Osteoblast (primary cell): ENCODE measurements at regions not wholly inside any gene's neighbourhood (a gene's known extent, or its start where the extent isn't known, plus 50 kb on each side); places are given as distances from the start of the nearest gene placed in this dataset.

Experiments
- DNase-seq: peaks from one replicate; pipeline ENCODE4 v3.0.0; 2011; ENCODE audit warnings: low spot score, mixed read lengths; ENCODE audit not compliant: insufficient read length; ENCODE audit errors: missing footprints
- H2AFZ ChIP-seq: 2 replicates; pipeline ENCODE4 v1.6.0; 2011; ENCODE audit warnings: mild to moderate bottlenecking, low read length
- H3K27ac ChIP-seq: 2 replicates; pipeline ENCODE4 v1.5.1; 2011; ENCODE audit warnings: mild to moderate bottlenecking, low read depth, low read length, moderate library complexity
- H3K27me3 ChIP-seq: 2 replicates; pipeline ENCODE4 v1.6.0; 2012; ENCODE audit warnings: mild to moderate bottlenecking, control low read depth, inconsistent platforms, low read length, moderate library complexity; ENCODE audit not compliant: insufficient read depth
- H3K36me3 ChIP-seq: 2 replicates; pipeline ENCODE4 v1.5.1; 2011; ENCODE audit warnings: mild to moderate bottlenecking, low read length, control low read depth, moderate library complexity; ENCODE audit not compliant: insufficient read depth
- H3K4me1 ChIP-seq: 2 replicates; pipeline ENCODE4 v1.5.1; 2011; ENCODE audit warnings: mild to moderate bottlenecking, low read length, control low read depth, moderate library complexity; ENCODE audit not compliant: insufficient read depth
- H3K4me2 ChIP-seq: 2 replicates; pipeline ENCODE4 v1.6.0; 2011; ENCODE audit warnings: mild to moderate bottlenecking, low read length; ENCODE audit not compliant: insufficient read depth
- H3K4me3 ChIP-seq: fragments of 200-600 bp; sonication (generic); 3 replicates; pipeline ENCODE4 v1.5.1; 2012; ENCODE audit warnings: mild to moderate bottlenecking, low read length, inconsistent platforms; ENCODE audit not compliant: insufficient read depth
- H3K79me2 ChIP-seq: 2 replicates; pipeline ENCODE4 v1.6.0; 2012; ENCODE audit warnings: mild to moderate bottlenecking, low read length, control low read depth, inconsistent platforms; ENCODE audit not compliant: insufficient read depth
- H3K9me3 ChIP-seq: 2 replicates; pipeline ENCODE4 v1.5.1; 2011; ENCODE audit warnings: low read depth, low read length, control low read depth
- H4K20me1 ChIP-seq: 2 replicates; pipeline ENCODE4 v1.6.0; 2012; ENCODE audit warnings: mild to moderate bottlenecking, low read length, control low read depth; ENCODE audit not compliant: insufficient read depth
- TF ChIP-seq, protein P1 (sequence below): IDR thresholded peaks from 2 replicates; pipeline ENCODE4 v1.5.1; 2011; ENCODE audit warnings: mild to moderate bottlenecking, low read depth, low read length, moderate library complexity; ENCODE audit errors: extremely low read depth

GRCh38 chr21:15650735-15651134, 79.0 kb upstream of the USP25 start:
- no peaks in the 10 kb centered on the region for H3K4me1 ChIP-seq
- TF ChIP-seq, protein P1, sequence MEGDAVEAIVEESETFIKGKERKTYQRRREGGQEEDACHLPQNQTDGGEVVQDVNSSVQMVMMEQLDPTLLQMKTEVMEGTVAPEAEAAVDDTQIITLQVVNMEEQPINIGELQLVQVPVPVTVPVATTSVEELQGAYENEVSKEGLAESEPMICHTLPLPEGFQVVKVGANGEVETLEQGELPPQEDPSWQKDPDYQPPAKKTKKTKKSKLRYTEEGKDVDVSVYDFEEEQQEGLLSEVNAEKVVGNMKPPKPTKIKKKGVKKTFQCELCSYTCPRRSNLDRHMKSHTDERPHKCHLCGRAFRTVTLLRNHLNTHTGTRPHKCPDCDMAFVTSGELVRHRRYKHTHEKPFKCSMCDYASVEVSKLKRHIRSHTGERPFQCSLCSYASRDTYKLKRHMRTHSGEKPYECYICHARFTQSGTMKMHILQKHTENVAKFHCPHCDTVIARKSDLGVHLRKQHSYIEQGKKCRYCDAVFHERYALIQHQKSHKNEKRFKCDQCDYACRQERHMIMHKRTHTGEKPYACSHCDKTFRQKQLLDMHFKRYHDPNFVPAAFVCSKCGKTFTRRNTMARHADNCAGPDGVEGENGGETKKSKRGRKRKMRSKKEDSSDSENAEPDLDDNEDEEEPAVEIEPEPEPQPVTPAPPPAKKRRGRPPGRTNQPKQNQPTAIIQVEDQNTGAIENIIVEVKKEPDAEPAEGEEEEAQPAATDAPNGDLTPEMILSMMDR = no peak
- H3K27me3 ChIP-seq = no peaks in the 10 kb centered on the region
- H3K36me3 ChIP-seq = no peaks in the 10 kb centered on the region
- no peak overlapping the region for H3K4me2 ChIP-seq
- no peak for DNase-seq
- no peaks in the 10 kb centered on the region for H3K79me2 ChIP-seq
- no peak overlapping the region for H3K27ac ChIP-seq
- H3K9me3 ChIP-seq = no peaks in the 10 kb centered on the region
- no peak overlapping the region for H2AFZ ChIP-seq
- H3K4me3 ChIP-seq = no peak overlapping the region
- no peaks in the 10 kb centered on the region for H4K20me1 ChIP-seq

- H3K9me3 ChIP-seq = no peaks in the 10 kb centered on the region
- no peak overlapping the region for H2AFZ ChIP-seq
- TF ChIP-seq, protein P1 = no peak
- H3K4me1 ChIP-seq = no peaks in the 10 kb centered on the region
- DNase-seq = no peak
- no peak overlapping the region for H3K27ac ChIP-seq
- no peaks in the 10 kb centered on the region for H3K27me3 ChIP-seq
- H3K4me3 ChIP-seq = no peak overlapping the region
- no peaks in the 10 kb centered on the region for H3K36me3 ChIP-seq
- no peaks in the 10 kb centered on the region for H4K20me1 ChIP-seq
- no peak overlapping the region for H3K4me2 ChIP-seq
- no peaks in the 10 kb centered on the region for H3K79me2 ChIP-seq
Observed at GRCh38 chr21:15651172-15651571, 78.6 kb upstream of the USP25 start.

GRCh38 chr21:15653710-15654109, 76.1 kb upstream of the USP25 start:
- H3K4me2 ChIP-seq = no peak overlapping the region
- H4K20me1 ChIP-seq = no peaks in the 10 kb centered on the region
- no peak overlapping the region for H3K4me3 ChIP-seq
- H3K36me3 ChIP-seq = no peaks in the 10 kb centered on the region
- H3K9me3 ChIP-seq = no peaks in the 10 kb centered on the region
- H3K79me2 ChIP-seq = no peaks in the 10 kb centered on the region
- no peaks in the 10 kb centered on the region for H3K27me3 ChIP-seq
- DNase-seq = no peak
- no peaks in the 10 kb centered on the region for H3K4me1 ChIP-seq
- no peak overlapping the region for H3K27ac ChIP-seq
- TF ChIP-seq, protein P1 = no peak
- no peak overlapping the region for H2AFZ ChIP-seq

DNA sequence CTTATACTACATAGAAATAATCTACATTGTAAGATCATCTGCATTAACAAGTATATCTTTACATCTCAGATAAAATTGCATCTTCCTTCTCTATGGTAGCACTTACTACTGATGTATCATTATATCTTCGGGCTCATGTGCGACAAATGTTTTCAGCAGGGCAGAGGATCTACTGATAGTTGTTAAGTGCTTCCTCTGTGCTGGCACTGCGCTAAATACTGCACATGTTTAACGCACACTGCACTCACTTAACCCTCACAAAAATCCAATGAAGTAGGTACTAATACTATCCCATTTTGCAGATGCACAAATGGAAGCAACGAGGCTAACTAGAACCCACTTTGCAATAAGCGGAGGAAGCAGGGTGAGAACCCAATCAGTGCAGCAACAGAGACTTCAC, 75.6 kb upstream of the USP25 start:
- Histone ChIP-seq H3K36me3 (no peaks in the 10 kb centered on the region), H3K79me2 (no peaks in the 10 kb centered on the region), H3K27ac (no peak overlapping the region), H3K9me3 (no peaks in the 10 kb centered on the region), H2AFZ (no peak overlapping the region), H3K27me3 (no peaks in the 10 kb centered on the region), H3K4me1 (no peaks in the 10 kb centered on the region), H4K20me1 (no peaks in the 10 kb centered on the region), H3K4me2 (no peak overlapping the region), H3K4me3 (no peak overlapping the region)
- TF ChIP-seq, protein P1 = no peak
- DNase-seq = no peak
